NB4 (cell line): ENCODE measurements at regions not wholly inside any gene's neighbourhood (a gene's known extent, or its start where the extent isn't known, plus 50 kb on each side); places are given as distances from the start of the nearest gene placed in this dataset.
"Not testable (repeated sequence)": the region's sequence is repeated elsewhere in the genome, so short reads cannot be mapped to it uniquely, and the experiment has no call there.

Source experiments
- CTCF ChIP-seq: IDR thresholded peaks from one replicate; pipeline ENCODE4 v1.5.1; 2012; ENCODE audit warnings: low read depth, low read length
- MAX ChIP-seq: IDR thresholded peaks from 2 replicates; pipeline ENCODE4 v1.6.1; 2011; ENCODE audit warnings: low read depth, low read length
- MYC ChIP-seq: IDR thresholded peaks from 2 replicates; pipeline ENCODE4 v1.6.1; 2011; ENCODE audit warnings: low read depth, low read length
- POLR2A ChIP-seq: IDR thresholded peaks from 2 replicates; pipeline ENCODE4 v1.6.1; 2011; ENCODE audit warnings: mild to moderate bottlenecking; ENCODE audit not compliant: insufficient read length; ENCODE audit errors: extremely low read depth

- TF ChIP-seq CTCF, POLR2A, MAX, MYC: not testable (repeated sequence)
Observed at GRCh38 chr16:70040554-70040953, 73.6 kb upstream of the PDPR start.
